Esophagus squamous epithelium (tissue), 4 donors: ENCODE measurements at regions not wholly inside any gene's neighbourhood (a gene's known extent, or its start where the extent isn't known, plus 50 kb on each side); places are given as distances from the start of the nearest gene placed in this dataset.

Source experiments
- CTCF ChIP-seq, 6 experiments: fragments of 450-650 bp in 4 of 6; fragments of 200-600 bp in 2 of 6; sonication (generic) in 2 of 6; IDR thresholded peaks; one replicate each; pipeline ENCODE4 v1.5.1; 2016 to 2019; ENCODE audit warnings: antibody characterized with exemption in 6 of 6, mild to moderate bottlenecking in 4 of 6, moderate library complexity in 4 of 6
- POLR2A ChIP-seq, 4 donors: fragments of 450-650 bp; IDR thresholded peaks; one replicate each; pipeline ENCODE4 v1.6.1; 2017; ENCODE audit warnings: antibody characterized with exemption in 4 of 4, mild to moderate bottlenecking in 4 of 4, moderate library complexity in 3 of 4

GRCh38 chr1:105793536-105794146, 1262.8 kb upstream of the PRMT6 start:
- peak in 3 of 6 experiments; percentile 12 to 33 (median 31) for TF ChIP-seq CTCF (IDR thresholded peaks at IDR 0.05)
- TF ChIP-seq POLR2A (IDR thresholded peaks at IDR 0.05), result no peak
